ENCODE measurements at regions not wholly inside any gene's neighbourhood (a gene's known extent, or its start where the extent isn't known, plus 50 kb on each side); places are given as distances from the start of the nearest gene placed in this dataset.

DNA sequence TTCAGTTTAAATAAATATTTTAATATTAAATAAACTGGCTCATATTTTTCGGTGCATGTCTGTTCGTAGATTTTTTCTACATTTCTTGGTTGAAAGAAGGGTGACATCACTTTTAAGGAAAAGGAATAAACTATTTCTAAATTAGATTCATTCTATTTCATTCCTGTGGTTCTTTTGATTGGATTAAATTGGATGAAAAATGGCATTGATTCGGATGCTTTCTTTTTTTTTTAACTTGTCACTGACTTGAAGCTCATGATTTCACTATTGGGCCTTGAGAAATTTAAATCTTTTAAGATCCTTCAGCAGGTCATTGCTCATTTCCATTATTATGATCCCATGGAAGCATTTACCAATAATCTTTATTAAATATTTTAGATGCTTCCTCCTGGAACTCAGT, 113.1 kb upstream of the RASSF8 start:
- TF ChIP-seq TAF1 (IDR thresholded peaks at IDR 0.05; ENCODE audit: borderline replicate concordance, insufficient read depth, low read length) (no peak), POLR2AphosphoS5 (IDR thresholded peaks at IDR 0.05; ENCODE audit: low read depth, low read length) (no peak), FOXP2 (optimal IDR thresholded peaks at IDR 0.05; ENCODE audit: borderline replicate concordance, extremely low read depth, extremely low read length, insufficient read depth) (no peak), SIN3A (IDR thresholded peaks at IDR 0.05; ENCODE audit: borderline replicate concordance, insufficient read depth, low read length) (no peak)
- TF ChIP-seq, protein P1, sequence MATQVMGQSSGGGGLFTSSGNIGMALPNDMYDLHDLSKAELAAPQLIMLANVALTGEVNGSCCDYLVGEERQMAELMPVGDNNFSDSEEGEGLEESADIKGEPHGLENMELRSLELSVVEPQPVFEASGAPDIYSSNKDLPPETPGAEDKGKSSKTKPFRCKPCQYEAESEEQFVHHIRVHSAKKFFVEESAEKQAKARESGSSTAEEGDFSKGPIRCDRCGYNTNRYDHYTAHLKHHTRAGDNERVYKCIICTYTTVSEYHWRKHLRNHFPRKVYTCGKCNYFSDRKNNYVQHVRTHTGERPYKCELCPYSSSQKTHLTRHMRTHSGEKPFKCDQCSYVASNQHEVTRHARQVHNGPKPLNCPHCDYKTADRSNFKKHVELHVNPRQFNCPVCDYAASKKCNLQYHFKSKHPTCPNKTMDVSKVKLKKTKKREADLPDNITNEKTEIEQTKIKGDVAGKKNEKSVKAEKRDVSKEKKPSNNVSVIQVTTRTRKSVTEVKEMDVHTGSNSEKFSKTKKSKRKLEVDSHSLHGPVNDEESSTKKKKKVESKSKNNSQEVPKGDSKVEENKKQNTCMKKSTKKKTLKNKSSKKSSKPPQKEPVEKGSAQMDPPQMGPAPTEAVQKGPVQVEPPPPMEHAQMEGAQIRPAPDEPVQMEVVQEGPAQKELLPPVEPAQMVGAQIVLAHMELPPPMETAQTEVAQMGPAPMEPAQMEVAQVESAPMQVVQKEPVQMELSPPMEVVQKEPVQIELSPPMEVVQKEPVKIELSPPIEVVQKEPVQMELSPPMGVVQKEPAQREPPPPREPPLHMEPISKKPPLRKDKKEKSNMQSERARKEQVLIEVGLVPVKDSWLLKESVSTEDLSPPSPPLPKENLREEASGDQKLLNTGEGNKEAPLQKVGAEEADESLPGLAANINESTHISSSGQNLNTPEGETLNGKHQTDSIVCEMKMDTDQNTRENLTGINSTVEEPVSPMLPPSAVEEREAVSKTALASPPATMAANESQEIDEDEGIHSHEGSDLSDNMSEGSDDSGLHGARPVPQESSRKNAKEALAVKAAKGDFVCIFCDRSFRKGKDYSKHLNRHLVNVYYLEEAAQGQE (IDR thresholded peaks at IDR 0.05; ENCODE audit: insufficient read depth in 1 of 2, low read depth in 2 of 2, low read length in 2 of 2): no peak

DNA sequence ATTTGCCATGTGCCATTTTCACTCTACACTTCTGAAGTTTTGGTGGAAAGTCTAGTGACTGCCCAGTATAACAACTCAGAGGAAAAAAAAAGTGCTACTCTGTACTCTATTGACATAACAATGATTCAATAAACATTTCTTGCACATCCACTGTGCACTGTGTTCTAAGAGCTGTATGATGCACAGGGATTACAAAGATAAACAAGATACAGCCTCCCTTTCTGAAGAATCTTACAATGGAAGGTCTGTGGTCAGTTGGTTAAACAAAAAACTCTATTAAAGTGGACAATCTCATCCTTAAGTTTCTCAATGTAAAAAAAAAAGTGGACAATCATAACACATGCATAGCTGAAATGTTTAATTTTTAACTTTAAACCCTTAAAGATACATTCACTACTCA, 105.7 kb upstream of the RASSF8 start:
- TF ChIP-seq SIN3A (IDR thresholded peaks at IDR 0.05; ENCODE audit: borderline replicate concordance, insufficient read depth, low read length) (no peak), FOXP2 (optimal IDR thresholded peaks at IDR 0.05; ENCODE audit: borderline replicate concordance, extremely low read depth, extremely low read length, insufficient read depth) (no peak), POLR2AphosphoS5 (IDR thresholded peaks at IDR 0.05; ENCODE audit: low read depth, low read length) (no peak), TAF1 (IDR thresholded peaks at IDR 0.05; ENCODE audit: borderline replicate concordance, insufficient read depth, low read length) (no peak)
- TF ChIP-seq, protein P1 (IDR thresholded peaks at IDR 0.05; ENCODE audit: insufficient read depth in 1 of 2, low read depth in 2 of 2, low read length in 2 of 2): no peak

DNA sequence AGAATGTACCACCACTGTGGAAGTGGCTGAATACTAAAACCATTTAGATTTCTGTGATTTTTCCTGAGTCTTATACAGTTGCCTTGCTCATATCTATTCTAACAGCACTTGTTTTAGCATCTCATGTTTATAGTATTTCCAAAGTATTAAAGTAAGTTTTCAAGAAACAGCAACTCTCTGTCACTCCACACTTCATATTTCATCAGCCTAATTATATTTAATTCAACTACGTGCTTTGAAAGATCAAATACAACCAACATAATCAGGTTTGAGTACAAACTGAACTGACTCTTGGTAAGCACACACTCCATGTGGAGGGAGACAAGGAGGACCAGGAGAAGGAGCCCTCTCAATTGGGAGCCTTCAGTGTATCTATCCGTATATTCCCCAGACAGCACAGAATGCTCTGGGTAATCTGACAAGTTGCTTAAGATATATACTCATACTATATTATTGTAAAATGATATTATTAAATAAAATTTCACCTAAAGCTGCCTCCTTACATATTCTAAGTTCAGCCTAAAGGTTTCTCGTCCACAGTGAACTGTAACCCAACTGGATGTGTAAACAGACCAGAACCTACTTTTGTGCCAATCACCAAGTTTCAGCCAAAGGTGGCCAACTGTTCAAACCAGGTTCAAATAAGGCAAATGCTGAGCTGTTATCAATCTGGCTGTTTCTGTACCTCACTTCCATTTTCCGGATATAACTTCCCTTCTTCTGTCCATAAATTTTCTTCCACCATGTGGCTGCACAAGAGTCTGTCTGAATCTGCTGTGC, 105.0 kb upstream of the RASSF8 start:
- TF ChIP-seq SIN3A (IDR thresholded peaks at IDR 0.05; ENCODE audit: borderline replicate concordance, insufficient read depth, low read length) (no peak), TAF1 (IDR thresholded peaks at IDR 0.05; ENCODE audit: borderline replicate concordance, insufficient read depth, low read length) (no peak), POLR2AphosphoS5 (IDR thresholded peaks at IDR 0.05; ENCODE audit: low read depth, low read length) (no peak), FOXP2 (optimal IDR thresholded peaks at IDR 0.05; ENCODE audit: borderline replicate concordance, extremely low read depth, extremely low read length, insufficient read depth) (no peak)
- TF ChIP-seq, protein P1 (IDR thresholded peaks at IDR 0.05; ENCODE audit: insufficient read depth in 1 of 2, low read depth in 2 of 2, low read length in 2 of 2): no peak

DNA sequence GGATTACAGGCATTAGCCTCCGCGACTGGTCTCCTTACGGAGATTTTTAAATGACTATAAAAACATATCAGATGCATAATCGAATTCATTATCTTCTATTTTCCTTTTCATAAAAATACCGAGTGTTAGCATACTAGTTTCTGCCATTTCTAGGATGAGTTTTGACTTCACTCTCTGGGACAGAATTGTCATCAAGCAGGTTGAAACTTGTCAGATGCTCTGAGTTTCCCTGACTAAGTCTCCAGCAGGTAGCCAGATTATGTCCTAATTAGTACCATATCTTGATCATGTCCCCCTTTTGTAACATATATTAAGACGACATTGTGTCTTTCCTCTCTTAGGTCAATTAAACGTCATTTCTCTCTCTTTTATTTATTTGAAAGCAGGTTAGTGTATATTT, 103.5 kb upstream of the RASSF8 start:
- TF ChIP-seq POLR2AphosphoS5 (IDR thresholded peaks at IDR 0.05; ENCODE audit: low read depth, low read length) (no peak), SIN3A (IDR thresholded peaks at IDR 0.05; ENCODE audit: borderline replicate concordance, insufficient read depth, low read length) (no peak)
- TF ChIP-seq, protein P1 (IDR thresholded peaks at IDR 0.05; ENCODE audit: insufficient read depth in 1 of 2, low read depth in 2 of 2, low read length in 2 of 2): no peak
